OCI-LY3 (cell line): ENCODE measurements at regions not wholly inside any gene's neighbourhood (a gene's known extent, or its start where the extent isn't known, plus 50 kb on each side); places are given as distances from the start of the nearest gene placed in this dataset.

Source experiments
- CTCF ChIP-seq: fragments of 200-600, 300-600 bp; sonication (generic); IDR thresholded peaks from 2 replicates; pipeline ENCODE4 v1.5.1; 2014; ENCODE audit warnings: antibody characterized with exemption, low read length, low read depth
- EZH2phosphoT487 ChIP-seq: fragments of 200-600 bp; shearing (Covaris generic); IDR thresholded peaks from 2 replicates; pipeline ENCODE4 v1.6.1; 2018; ENCODE audit warnings: antibody characterized with exemption, mixed run types, low read depth

- TF ChIP-seq CTCF (no peak), EZH2phosphoT487 (no peak)
These were observed 77.0 kb upstream of the PGRMC2 start for GRCh38 chr4:128364565-128364964.
